ENCODE measurements at regions not wholly inside any gene's neighbourhood (a gene's known extent, or its start where the extent isn't known, plus 50 kb on each side); places are given as distances from the start of the nearest gene placed in this dataset.
"Not testable (repeated sequence)": the region's sequence is repeated elsewhere in the genome, so short reads cannot be mapped to it uniquely, and the experiment has no call there.

DNA sequence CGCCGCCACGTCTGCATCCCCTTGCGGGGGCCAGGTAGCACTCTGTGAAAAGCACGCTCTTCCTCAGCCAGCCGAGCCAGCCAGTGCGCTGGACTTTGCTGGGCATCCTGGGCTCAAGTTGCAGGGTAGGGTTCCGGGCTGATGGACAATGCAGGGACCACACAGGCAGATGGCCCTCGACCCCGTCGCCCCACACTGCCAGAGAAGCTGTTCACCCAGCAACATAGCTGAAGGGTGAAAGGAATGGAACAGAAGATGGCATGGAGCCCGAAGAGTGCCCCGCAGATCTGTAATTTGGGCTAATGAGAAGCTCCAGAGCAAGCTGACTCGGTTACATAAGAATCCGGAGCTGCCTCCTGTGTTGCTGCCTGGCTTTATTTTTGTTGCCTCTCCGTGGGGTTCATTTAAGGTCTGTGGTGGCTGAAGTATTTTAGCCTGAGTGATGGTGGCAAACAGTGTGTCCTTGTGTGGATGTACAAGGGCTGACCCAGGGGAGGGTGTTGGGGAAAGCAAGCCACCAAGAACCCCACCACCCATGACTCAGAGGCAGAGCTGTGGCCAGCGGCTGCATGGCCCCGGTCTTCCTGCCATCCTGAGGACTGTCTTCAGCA lies 105.8 kb downstream of the SOX1 start:
- DNase-seq (ENCODE audit: extremely low read depth, low read depth), result no peak

DNA sequence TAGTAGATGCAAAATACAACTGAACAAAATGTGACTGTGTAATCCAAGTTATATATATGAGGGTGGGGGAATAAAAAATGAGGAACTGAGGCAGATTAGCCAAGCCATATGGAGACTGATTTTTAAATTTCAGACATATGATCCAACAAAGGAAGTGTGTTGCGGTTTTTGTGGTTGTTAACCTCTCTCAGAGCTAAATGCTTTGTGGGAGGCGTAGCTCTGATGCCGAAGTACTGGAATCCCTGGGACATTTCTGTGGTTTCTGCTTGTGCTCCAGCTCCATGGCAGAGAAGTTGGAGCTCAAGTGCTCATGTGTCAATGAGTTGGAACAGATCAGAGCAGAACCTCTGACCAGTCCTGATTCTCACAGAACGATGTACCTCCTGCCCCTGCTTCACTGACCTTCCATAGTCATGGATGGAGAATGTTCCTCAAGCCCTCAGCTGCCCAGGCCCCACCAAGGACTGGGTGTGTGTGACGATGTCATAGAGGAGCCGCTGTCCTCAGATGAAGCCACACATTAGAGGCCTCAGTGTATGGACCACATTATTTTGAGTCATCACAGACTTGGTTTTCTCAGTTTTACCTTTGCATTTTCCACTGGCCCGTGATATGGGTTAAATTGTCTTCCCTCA lies 107.6 kb downstream of the SOX1 start:
- no peak for DNase-seq (ENCODE audit: extremely low read depth, low read depth)

DNA sequence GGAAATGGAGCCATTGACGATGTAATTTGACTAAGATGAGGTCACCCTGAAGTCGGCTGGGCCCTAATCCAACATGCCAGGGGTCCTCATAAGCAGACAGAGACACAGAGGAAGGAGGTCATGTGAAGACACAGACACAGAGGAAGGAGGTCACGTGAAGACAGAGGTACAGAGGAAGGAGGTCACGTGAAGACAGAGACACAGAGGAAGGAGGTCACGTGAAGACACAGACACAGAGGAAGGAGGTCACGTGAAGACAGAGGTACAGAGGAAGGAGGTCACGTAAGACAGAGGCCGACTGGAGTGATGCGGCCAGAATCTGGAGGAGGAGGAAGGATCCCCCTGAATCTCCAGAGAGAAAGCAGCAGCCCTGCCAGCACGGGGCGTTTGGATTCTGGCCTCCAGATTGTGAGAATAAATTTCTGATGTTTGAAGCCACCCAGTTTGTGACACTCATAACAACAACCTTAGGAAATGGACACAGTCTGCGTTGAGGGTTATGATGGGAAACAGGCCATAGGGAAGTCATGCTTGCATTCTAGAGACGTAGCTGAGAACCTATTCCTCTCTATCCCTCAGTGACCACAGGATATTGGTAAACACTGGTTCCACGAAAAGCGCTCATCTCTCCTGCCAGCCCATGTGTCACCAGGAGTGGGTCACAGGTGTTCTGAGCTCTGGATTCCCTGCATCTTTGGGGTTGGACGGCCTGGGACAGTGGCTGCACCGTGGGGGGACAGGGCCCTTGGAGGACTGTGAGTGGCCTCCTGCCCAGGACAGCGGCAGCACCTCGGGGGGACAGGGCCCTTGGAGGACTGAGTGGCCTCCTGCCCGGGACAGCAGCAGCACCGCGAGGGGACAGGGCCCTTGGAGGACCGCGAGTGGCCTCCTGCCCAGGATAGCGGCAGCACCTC lies 108.5 kb downstream of the SOX1 start:
- DNase-seq (ENCODE audit: extremely low read depth, low read depth), result no peak

DNA sequence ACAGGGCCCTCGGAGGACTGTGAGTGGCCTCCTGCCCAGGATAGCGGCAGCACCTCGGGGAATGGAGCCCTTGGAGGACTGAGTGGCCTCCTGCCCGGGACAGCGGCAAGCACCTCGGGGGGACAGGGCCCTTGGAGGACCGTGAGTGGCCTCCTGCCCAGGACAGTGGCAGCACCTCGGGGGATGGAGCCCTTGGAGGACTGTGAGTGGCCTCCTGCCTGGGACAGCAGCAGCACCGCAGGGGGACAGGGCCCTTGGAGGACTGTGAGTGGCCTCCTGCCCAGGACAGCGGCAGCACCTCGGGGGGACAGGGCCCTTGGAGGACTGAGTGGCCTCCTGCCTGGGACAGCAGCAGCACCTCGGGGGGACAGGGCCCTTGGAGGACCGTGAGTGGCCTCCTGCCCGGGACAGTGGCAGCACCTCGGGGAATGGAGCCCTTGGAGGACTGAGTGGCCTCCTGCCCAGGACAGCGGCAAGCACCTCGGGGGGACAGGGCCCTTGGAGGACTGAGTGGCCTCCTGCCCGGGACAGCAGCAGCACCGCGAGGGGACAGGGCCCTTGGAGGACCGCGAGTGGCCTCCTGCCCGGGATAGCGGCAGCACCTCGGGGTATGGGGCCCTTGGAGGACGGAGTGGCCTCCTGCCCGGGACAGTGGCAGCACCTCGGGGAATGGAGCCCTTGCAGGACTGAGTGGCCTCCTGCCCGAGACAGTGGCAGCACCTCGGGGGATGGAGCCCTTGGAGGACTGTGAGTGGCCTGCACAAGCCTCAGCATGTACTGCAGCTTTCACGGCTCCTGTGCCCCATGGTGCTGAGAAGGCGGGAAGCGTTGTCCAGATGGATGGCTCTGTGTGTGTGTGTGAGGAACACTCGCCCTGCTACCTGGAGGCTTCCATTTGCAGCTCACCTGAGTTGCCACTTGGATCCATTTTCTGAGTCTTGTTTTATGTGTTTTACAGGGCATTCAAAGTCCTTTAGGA lies 109.5 kb downstream of the SOX1 start:
- not testable (repeated sequence) for DNase-seq (ENCODE audit: extremely low read depth, low read depth)

DNA sequence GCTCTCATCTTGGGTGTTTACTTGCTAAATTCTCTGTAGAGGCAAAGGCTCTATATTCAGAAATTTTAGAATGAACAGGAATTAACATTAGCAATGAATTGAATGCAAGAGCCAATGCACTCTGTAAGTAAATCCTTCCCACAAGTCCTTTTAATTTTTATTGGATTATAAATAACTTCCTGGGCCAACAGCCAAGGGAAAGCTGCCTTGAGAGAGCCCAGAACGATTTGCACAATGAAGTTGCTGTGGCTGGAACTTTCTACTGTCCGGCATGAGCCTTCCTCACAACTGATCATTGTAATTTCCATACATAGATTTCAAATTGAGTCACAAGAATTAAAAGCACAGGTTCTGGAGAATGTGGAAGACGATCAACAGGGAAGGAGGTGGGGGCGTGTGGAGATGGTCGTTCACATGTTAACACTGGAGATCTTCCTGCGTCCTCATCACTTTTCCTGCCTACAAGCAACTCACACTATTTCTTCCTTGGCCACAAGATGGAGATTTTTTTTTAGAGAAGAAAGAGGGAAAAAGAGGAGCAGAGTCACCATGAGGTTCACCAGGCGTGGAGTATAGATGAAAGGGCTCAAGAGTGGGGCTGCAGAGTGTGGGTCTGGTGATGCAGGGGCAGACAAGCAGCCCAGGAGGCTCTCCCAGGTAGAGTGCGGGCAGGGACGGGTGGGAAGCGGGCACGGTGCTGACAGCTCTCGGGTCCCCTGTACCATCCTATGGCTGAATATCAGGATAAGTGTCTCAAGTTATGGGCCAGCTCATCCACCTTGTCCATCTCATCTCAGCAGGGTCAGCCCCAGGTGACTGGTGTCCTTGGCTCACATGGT lies 110.7 kb downstream of the SOX1 start:
- DNase-seq (ENCODE audit: extremely low read depth, low read depth), result no peak

DNA sequence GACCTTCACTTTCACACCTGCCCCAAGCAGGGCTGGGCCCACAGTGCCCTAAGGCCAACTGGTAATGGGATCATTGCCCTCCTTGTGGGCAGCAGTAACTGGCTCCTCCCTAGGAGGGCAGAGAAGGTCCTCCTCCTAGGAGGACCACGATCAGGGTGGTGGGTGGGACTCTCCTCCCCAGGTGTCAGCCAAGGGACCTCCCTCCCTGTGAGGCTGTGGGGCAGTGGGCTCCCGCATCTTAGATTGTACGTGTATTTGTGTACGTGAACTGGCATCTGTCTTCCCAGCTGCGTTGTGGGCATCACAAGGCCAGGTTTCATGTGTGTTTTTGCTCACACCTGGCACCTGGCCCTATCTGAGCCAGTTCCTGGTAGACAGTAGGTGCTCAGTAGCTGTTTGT lies 111.8 kb downstream of the SOX1 start:
- DNase-seq (ENCODE audit: extremely low read depth, low read depth), result no peak

DNA sequence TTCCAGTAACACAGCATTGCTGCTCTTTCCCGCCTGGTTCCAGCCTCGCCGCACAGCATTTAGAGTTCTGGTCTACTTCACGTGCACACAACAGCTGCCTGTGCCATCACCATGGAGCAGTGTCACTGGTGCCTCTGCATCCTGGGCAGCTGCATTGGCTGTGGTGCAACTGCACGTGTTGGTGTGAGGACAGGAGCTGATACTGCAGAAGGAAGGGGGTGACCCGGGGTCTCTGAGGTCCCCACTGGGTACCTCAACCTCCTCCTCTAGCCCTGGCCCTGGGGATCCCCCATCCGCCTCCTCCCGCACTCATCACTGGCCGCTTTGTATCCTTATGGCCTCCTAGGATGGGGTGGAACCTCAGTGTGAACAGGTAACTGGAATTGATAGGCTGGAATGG lies 112.5 kb downstream of the SOX1 start:
- no peak for DNase-seq (ENCODE audit: extremely low read depth, low read depth)

DNA sequence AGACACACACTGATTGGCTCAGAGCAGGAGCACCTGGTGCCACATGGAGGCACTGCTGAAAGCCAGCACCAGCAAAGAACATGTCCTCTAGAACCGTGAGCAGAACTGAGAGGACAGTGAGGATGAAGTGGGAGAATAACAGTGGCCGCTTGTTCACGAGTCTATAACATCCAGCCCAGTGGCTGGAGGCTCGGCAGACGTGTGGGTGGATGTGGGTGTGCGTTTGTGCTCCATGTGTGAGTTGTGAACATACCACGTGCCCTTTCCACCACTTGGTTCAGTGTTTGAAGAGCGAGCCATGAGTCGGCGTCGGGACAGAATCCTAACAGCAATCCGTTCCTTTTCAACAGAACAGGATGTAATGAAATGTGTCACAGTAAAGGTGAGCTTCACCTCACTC lies 113.0 kb downstream of the SOX1 start:
- no peak for DNase-seq (ENCODE audit: extremely low read depth, low read depth)

DNA sequence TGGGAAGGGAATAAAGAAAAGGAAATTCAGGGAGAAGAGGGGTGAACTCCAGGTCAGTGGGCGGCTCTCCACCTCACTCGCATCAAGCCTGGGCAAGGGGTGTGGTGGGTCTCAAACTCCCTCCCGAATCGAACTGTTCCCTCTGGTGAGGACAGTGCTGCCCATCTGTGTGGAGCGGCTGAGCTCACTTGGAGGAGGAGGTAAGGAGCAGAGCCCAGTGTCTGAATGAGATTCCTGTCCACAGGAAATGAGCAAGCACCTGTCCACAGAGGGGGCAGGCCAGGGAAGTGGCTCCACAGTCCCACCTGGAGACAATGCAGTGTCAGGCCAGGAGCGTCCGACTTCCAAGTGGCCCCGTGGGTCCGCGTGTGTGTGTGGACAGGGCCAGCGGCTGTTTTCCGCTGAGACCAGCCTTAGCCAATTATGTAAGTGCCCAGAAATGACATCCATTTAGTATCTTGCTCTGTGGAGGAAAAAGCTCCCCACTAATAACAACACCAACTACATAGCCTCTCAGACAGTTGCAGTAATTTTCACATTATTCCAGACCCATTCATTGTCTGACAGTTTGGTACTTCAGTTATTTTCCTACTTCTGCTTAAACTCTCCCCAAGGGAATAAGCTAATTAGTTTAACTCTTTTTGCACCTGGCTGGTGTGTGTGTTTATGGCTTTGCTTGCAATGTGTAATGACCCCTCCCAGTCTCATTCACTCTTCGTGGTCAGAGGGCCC lies 114.6 kb downstream of the SOX1 start:
- DNase-seq (ENCODE audit: extremely low read depth, low read depth), result no peak

DNA sequence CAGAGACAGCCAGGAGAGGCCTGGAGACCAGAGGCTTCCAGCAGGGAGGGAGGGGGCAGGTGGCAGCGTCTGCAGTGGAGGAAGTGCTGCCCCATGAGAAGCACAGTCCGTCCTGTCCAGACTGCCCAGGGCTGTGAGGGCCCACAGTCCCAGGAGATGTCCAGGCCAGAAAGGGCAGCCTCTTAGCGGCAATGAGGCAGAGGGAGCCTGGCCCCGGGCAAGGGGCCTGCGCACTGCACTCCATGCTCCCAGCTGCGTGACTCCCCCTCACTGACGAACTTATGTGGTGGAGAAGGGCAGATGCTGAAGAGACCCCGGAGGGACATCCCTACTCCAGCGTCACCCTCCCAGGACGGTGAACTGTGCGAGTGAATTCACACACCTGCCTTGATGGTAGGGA lies 115.3 kb downstream of the SOX1 start:
- no peak for DNase-seq (ENCODE audit: extremely low read depth, low read depth)

DNA sequence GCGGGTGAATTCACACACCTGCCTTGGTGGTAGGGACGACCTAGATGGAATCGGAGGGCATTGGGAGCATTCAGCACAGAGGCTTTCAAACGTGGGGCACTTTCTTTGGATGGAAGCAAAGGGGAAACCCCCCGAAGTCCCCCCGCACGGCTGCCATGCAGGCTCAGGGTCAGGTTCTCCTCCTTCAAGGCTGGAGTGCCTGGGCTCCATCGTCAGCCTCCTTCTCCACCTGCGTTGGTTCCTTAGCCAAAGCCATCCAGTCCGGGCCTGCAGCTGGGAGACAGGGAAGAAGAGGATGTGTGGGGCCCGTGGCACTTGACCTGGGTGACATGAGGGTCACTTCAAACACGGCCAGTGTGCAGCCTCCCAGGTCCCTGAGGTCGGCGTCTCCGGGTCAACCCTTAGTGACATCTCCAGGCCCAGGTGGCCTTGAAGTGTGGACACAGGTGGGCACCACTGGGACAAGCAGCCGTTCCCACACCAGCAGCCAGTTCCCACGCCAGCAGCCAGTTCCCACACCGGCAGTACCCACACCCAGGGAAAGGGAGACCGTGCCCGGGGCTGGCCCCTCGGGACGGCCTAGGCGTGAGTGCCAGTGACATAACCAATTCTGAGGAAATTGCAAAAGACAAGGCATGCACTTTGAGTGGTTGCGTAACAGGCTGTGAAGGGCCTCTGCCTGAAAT lies 116.0 kb downstream of the SOX1 start:
- peak; percentile 2 for DNase-seq (ENCODE audit: extremely low read depth, low read depth)

DNA sequence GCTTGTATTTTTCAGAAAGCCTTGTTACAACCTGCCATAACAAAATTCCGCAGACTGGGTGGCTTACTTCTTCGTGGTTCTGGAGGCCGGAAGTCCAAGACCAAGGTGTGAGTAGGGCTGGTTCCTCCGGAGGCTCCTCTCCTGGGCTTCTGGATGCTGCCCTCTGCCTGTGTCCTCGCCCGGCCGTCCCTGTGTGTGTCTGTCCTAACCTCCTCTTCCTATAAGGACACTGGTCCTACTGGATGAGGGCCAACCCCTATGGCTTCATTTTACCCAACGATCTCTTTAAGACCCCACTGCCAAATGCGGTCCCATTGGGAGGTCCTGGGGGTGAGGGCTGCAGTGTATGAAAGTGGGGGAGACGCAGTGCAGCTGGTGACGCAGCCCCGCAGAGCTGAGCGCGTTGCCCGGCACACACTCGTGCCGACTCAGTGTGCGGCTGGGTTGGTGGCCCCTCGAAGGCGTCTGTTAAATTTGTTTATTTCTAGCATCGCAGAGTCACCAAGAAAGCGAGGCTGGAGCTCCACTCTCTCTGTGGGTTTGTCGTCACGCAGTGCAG lies 116.7 kb downstream of the SOX1 start:
- no peak for DNase-seq (ENCODE audit: extremely low read depth, low read depth)

DNA sequence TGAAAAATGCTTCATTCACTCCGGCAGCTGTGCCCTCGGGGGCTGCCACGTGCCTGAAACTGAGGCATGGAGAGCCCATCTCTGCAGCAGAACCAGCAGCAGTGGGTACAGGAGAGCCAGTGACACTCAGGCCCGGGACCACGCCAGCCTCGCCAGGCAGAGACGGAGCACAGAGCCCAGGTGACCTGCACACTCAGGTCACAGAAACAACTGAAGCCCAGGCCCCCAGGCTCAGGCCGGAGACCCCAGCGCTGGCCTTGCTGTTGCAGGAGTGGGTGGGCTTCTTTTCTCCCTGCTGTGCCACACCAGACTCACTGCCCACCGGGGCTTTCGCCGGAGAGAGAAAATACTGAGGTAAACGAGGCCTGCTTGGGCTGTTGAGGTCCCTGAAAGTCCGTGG lies 117.3 kb downstream of the SOX1 start:
- no peak for DNase-seq (ENCODE audit: extremely low read depth, low read depth)

DNA sequence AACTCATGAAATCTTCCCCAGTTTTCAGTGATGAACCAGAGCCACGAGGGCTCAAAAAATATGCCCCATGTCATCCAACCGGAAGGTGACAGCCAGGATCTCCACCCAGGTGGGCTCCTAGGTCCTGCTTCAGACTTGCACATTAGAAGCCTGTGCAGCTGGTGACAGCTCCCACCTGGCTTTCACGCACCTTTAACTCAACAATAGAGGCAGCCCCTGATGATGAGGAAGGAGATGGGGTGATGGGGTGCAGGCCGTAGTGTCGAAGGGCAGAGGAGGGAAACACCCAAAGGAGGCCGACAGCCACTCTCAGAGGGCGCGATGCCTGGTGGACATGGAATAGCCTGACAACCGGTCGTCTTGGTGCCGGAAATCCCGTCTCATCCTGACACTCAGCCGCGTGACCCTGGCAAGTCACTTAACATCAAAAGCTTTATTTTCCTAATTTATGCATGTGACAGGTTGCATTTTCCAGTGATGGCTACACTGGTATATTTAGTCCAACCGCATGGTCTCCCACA lies 118.0 kb downstream of the SOX1 start:
- no peak for DNase-seq (ENCODE audit: extremely low read depth, low read depth)

DNA sequence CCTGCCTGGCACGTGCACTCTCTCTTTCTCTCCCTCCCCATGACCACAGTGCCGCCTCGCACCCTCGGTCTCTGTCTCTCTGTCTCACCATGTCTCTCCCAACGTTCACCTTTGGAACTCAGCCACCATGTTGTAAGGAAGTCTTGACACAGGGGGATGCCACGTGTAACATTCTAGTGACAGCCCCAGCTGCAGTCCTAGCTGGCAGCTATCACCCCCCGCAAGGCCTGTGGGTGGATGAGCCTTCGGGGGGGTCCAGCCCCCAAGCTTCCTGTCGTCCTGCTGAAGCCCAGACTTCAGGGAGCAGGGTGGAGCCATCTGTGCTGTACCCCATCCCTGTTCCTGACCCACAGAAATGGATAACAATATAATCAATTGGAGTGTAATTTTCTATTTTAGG lies 118.5 kb downstream of the SOX1 start:
- no peak for DNase-seq (ENCODE audit: extremely low read depth, low read depth)

DNA sequence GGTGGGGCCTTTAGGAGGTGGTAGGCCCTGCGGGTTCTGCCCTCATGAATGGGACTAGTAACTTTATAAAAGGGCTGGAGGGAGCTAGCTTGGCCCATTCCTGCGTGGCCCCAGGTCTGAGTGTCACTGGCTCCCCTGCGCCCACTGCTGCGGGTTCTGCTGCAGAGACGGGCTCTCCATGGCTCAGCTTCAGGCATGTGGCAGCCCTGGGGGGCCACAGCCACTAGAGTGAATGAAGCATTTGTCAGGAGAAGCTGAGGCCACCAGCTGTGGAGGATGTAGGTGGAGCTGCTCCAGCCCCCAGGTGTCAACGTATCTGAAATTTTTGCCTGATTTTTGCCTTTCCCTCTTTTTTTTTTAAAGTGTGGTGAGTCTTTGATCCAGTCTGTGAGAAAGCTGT lies 119.1 kb downstream of the SOX1 start:
- no peak for DNase-seq (ENCODE audit: extremely low read depth, low read depth)

DNA sequence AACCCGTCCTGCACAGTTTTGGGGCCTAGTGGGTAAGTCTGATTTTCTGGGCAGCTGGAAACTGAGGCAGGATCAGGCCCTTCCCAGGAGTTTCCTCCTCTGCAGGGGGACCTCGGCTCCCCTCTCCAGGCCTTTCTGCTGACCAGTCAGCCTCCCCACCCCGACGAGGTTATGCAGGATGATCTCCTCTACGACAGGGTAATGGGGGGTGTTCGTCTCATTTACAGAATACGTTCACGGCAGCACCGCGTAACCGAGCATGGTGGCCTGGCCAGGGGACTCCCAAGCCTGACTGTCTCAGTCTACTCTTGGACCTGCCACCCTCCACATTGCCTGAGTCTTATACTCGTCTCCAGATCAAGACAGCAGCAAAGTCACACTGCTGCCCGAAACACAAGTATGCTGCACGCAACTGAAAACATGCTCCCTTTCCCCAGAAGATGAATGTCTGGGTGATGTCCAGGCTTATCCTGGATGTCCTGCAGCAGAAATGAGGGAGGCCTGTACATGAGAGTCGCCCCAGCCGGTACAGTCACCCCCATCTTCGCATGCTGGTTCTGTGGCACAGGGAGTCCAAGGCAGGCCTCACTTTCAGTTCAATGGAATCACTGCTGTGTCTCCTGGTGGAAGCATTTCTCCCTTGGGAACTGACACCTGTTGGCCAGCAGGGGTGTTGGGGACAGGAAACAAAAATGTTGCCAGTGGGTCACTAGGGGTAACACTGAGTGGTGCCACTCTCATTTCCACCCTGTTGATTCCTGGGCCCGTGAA lies 120.8 kb downstream of the SOX1 start:
- DNase-seq (ENCODE audit: extremely low read depth, low read depth), result no peak
